Karpas-422 (cell line): ENCODE measurements at regions not wholly inside any gene's neighbourhood (a gene's known extent, or its start where the extent isn't known, plus 50 kb on each side); places are given as distances from the start of the nearest gene placed in this dataset.

Experiments
- DNase-seq: peaks from one replicate; pipeline ENCODE4 v3.0.0-alpha.2; 2015
- H2AFZ ChIP-seq: fragments of 200-600 bp; sonication (generic); 2 replicates; pipeline ENCODE4 v1.6.1; 2014; ENCODE audit warnings: antibody characterized with exemption, low read length, mixed read lengths
- H3K27ac ChIP-seq: fragments of 200-600 bp; sonication (generic); 2 replicates; pipeline ENCODE4 v1.5.1; 2014; ENCODE audit warnings: mild to moderate bottlenecking, low read length, moderate library complexity
- H3K27me3 ChIP-seq: fragments of 200-600 bp; sonication (generic); 2 replicates; pipeline ENCODE4 v1.6.1; 2014; ENCODE audit warnings: low read length, mixed read lengths
- H3K36me3 ChIP-seq: fragments of 200-600 bp; sonication (generic); 2 replicates; pipeline ENCODE4 v1.6.1; 2014; ENCODE audit warnings: low read length, mixed read lengths; ENCODE audit not compliant: insufficient read depth
- H3K4me1 ChIP-seq: fragments of 200-600 bp; sonication (generic); 2 replicates; pipeline ENCODE4 v1.6.1; 2014; ENCODE audit warnings: mild to moderate bottlenecking, low read length, mixed read lengths
- H3K4me2 ChIP-seq: fragments of 200-600 bp; sonication (generic); 2 replicates; pipeline ENCODE4 v1.6.1; 2014; ENCODE audit warnings: low read length, low read depth, mild to moderate bottlenecking; ENCODE audit not compliant: poor library complexity, severe bottlenecking
- H3K4me3 ChIP-seq: fragments of 200-600 bp; sonication (generic); 2 replicates; pipeline ENCODE4 v1.5.1; 2014; ENCODE audit warnings: mild to moderate bottlenecking, antibody characterized with exemption, low read length, mixed read lengths
- H3K79me2 ChIP-seq: fragments of 200-600 bp; sonication (generic); 2 replicates; pipeline ENCODE4 v1.6.1; 2014; ENCODE audit warnings: mild to moderate bottlenecking, low read length, mixed read lengths
- H3K9ac ChIP-seq: fragments of 200-600 bp; sonication (generic); 2 replicates; pipeline ENCODE4 v1.6.0; 2014; ENCODE audit warnings: low read length
- H3K9me2 ChIP-seq: fragments of 200-600 bp; sonication (generic), shearing (Covaris generic); replicated peaks from 2 replicates; pipeline ENCODE4 v1.6.0; 2014; ENCODE audit warnings: mild to moderate bottlenecking, low read length, moderate library complexity; ENCODE audit not compliant: insufficient read depth
- H3K9me3 ChIP-seq: fragments of 300-700, 200-600 bp; sonication (generic); 2 replicates; pipeline ENCODE4 v1.6.1; 2014; ENCODE audit warnings: low read length, mixed read lengths
- H4K20me1 ChIP-seq: fragments of 200-600 bp; sonication (generic); 2 replicates; pipeline ENCODE4 v1.6.1; 2014; ENCODE audit warnings: mild to moderate bottlenecking, antibody characterized with exemption, low read length, low read depth; ENCODE audit not compliant: insufficient read depth

GRCh38 chr10:63727636-63728035, 206.4 kb downstream of the REEP3 start:
- no peak overlapping the region for H2AFZ ChIP-seq
- H3K27ac ChIP-seq = no peak overlapping the region
- no peaks in the 10 kb centered on the region for H4K20me1 ChIP-seq
- no peaks in the 10 kb centered on the region for H3K4me1 ChIP-seq
- H3K4me2 ChIP-seq = no peak overlapping the region
- DNase-seq = no peak
- H3K79me2 ChIP-seq = no peaks in the 10 kb centered on the region
- H3K27me3 ChIP-seq = no peaks in the 10 kb centered on the region
- H3K4me3 ChIP-seq = no peak overlapping the region
- H3K36me3 ChIP-seq = no peaks in the 10 kb centered on the region
- H3K9me3 ChIP-seq = no peaks in the 10 kb centered on the region
- no peaks in the 10 kb centered on the region for H3K9me2 ChIP-seq
- no peak overlapping the region for H3K9ac ChIP-seq

GRCh38 chr10:63735305-63735704, 214.1 kb downstream of the REEP3 start:
- Histone ChIP-seq H3K4me2 (no peak overlapping the region), H3K4me3 (no peak overlapping the region), H3K27ac (no peak overlapping the region), H3K9ac (no peak overlapping the region), H3K79me2 (no peaks in the 10 kb centered on the region), H4K20me1 (no peaks in the 10 kb centered on the region), H2AFZ (no peak overlapping the region), H3K9me2 (no peaks in the 10 kb centered on the region), H3K36me3 (no peaks in the 10 kb centered on the region), H3K4me1 (no peaks in the 10 kb centered on the region), H3K27me3 (no peaks in the 10 kb centered on the region), H3K9me3 (no peaks in the 10 kb centered on the region)
- DNase-seq = peak; percentile 24

- no peaks in the 10 kb centered on the region for H3K79me2 ChIP-seq
- no peaks in the 10 kb centered on the region for H3K9me2 ChIP-seq
- H2AFZ ChIP-seq = no peak overlapping the region
- no peaks in the 10 kb centered on the region for H4K20me1 ChIP-seq
- no peak overlapping the region for H3K27ac ChIP-seq
- H3K9me3 ChIP-seq = no peaks in the 10 kb centered on the region
- DNase-seq = peak; percentile 28
- no peak overlapping the region for H3K9ac ChIP-seq
- H3K4me3 ChIP-seq = no peak overlapping the region
- H3K27me3 ChIP-seq = no peaks in the 10 kb centered on the region
- no peaks in the 10 kb centered on the region for H3K4me1 ChIP-seq
- H3K36me3 ChIP-seq = no peaks in the 10 kb centered on the region
- no peak overlapping the region for H3K4me2 ChIP-seq
These were observed 217.2 kb downstream of the REEP3 start for GRCh38 chr10:63738410-63738809.

- no peak overlapping the region for H2AFZ ChIP-seq
- no peak overlapping the region for H3K4me3 ChIP-seq
- H3K27ac ChIP-seq = no peak overlapping the region
- H3K9me3 ChIP-seq = no peaks in the 10 kb centered on the region
- no peaks in the 10 kb centered on the region for H3K9me2 ChIP-seq
- DNase-seq = peak; percentile 39
- H3K79me2 ChIP-seq = no peaks in the 10 kb centered on the region
- no peaks in the 10 kb centered on the region for H3K4me1 ChIP-seq
- H3K9ac ChIP-seq = no peak overlapping the region
- no peaks in the 10 kb centered on the region for H3K36me3 ChIP-seq
- no peaks in the 10 kb centered on the region for H4K20me1 ChIP-seq
- no peak overlapping the region for H3K4me2 ChIP-seq
- no peaks in the 10 kb centered on the region for H3K27me3 ChIP-seq
These were observed 223.1 kb downstream of the REEP3 start for GRCh38 chr10:63744060-63744941.

GRCh38 chr10:63749915-63750314, 228.7 kb downstream of the REEP3 start:
- Histone ChIP-seq H3K4me2 (no peak overlapping the region), H3K9me2 (no peaks in the 10 kb centered on the region), H2AFZ (no peak overlapping the region), H3K79me2 (no peaks in the 10 kb centered on the region), H3K9ac (no peak overlapping the region), H3K9me3 (no peaks in the 10 kb centered on the region), H3K27ac (no peak overlapping the region), H3K27me3 (no peaks in the 10 kb centered on the region), H3K36me3 (no peaks in the 10 kb centered on the region), H4K20me1 (no peaks in the 10 kb centered on the region), H3K4me3 (no peak overlapping the region), H3K4me1 (no peaks in the 10 kb centered on the region)
- no peak for DNase-seq

- H3K27me3 ChIP-seq = no peaks in the 10 kb centered on the region
These were observed 230.6 kb downstream of the REEP3 start for GRCh38 chr10:63751836-63752235.

GRCh38 chr10:63752318-63752717, 231.1 kb downstream of the REEP3 start:
- H3K9ac ChIP-seq = no peak overlapping the region

More at GRCh38 chr10:63751836-63752235, 230.6 kb downstream of the REEP3 start:
- H3K4me3 ChIP-seq = no peak overlapping the region
- H3K27ac ChIP-seq = no peak overlapping the region
- no peaks in the 10 kb centered on the region for H3K4me1 ChIP-seq
- H3K36me3 ChIP-seq = no peaks in the 10 kb centered on the region
- no peaks in the 10 kb centered on the region for H3K9me3 ChIP-seq
- no peak overlapping the region for H3K4me2 ChIP-seq
- no peaks in the 10 kb centered on the region for H4K20me1 ChIP-seq
- no peak overlapping the region for H2AFZ ChIP-seq
- DNase-seq = no peak
- no peak overlapping the region for H3K9ac ChIP-seq
- H3K9me2 ChIP-seq = no peaks in the 10 kb centered on the region
- H3K79me2 ChIP-seq = no peaks in the 10 kb centered on the region

GRCh38 chr10:63753808-63754207, 232.6 kb downstream of the REEP3 start:
- H3K36me3 ChIP-seq = no peaks in the 10 kb centered on the region
- H3K9me3 ChIP-seq = no peaks in the 10 kb centered on the region
- no peaks in the 10 kb centered on the region for H3K4me1 ChIP-seq
- H3K27ac ChIP-seq = no peak overlapping the region
- H3K4me3 ChIP-seq = no peak overlapping the region
- DNase-seq = no peak
- H3K79me2 ChIP-seq = no peaks in the 10 kb centered on the region
- H3K27me3 ChIP-seq = no peaks in the 10 kb centered on the region
- H2AFZ ChIP-seq = no peak overlapping the region
- H3K9me2 ChIP-seq = no peaks in the 10 kb centered on the region
- no peaks in the 10 kb centered on the region for H4K20me1 ChIP-seq
- no peak overlapping the region for H3K9ac ChIP-seq
- no peak overlapping the region for H3K4me2 ChIP-seq

More at GRCh38 chr10:63752318-63752717, 231.1 kb downstream of the REEP3 start:
- no peaks in the 10 kb centered on the region for H3K79me2 ChIP-seq
- H3K27me3 ChIP-seq = no peaks in the 10 kb centered on the region
- H3K4me2 ChIP-seq = no peak overlapping the region
- no peak overlapping the region for H3K4me3 ChIP-seq
- H3K36me3 ChIP-seq = no peaks in the 10 kb centered on the region
- H3K9me3 ChIP-seq = no peaks in the 10 kb centered on the region
- no peaks in the 10 kb centered on the region for H3K4me1 ChIP-seq
- no peaks in the 10 kb centered on the region for H3K9me2 ChIP-seq
- peak; percentile 49 for DNase-seq
- no peak overlapping the region for H2AFZ ChIP-seq
- H4K20me1 ChIP-seq = no peaks in the 10 kb centered on the region
- H3K27ac ChIP-seq = no peak overlapping the region
